CD14-positive monocyte (primary cell): ENCODE measurements at regions not wholly inside any gene's neighbourhood (a gene's known extent, or its start where the extent isn't known, plus 50 kb on each side); places are given as distances from the start of the nearest gene placed in this dataset.

ENCODE experiments used
- DNase-seq, 3 donors: peaks; one replicate each; pipeline ENCODE4 v3.0.0-alpha.2; 2011 to 2022
- H2AFZ ChIP-seq: 2 replicates; pipeline ENCODE4 v1.6.0; 2012; ENCODE audit warnings: mild to moderate bottlenecking, low read depth, low read length, inconsistent platforms; ENCODE audit not compliant: insufficient read depth, poor library complexity, severe bottlenecking
- H3K27ac ChIP-seq, 2 donors: 1 replicate in 1 of 2; 2 replicates in 1 of 2; pipeline ENCODE4 v1.5.1; 2012 to 2013; ENCODE audit warnings: low read length in 2 of 2, control low read depth in 1 of 2, inconsistent platforms in 1 of 2, low read depth in 1 of 2, mild to moderate bottlenecking in 1 of 2
- H3K27me3 ChIP-seq, 2 donors: one replicate each; pipeline versions ENCODE4 v1.6.0 to v1.6.1; 2011 to 2013; ENCODE audit warnings: low read length in 2 of 2; ENCODE audit not compliant: control insufficient read depth in 2 of 2, insufficient read depth in 2 of 2
- H3K36me3 ChIP-seq, 2 donors: replicated peaks in 1 of 2; 1 replicate in 1 of 2; 2 replicates in 1 of 2; pipeline versions ENCODE4 v1.5.1 to v1.6.1; 2012 to 2013; ENCODE audit warnings: low read length in 2 of 2, control low read depth in 1 of 2, inconsistent platforms in 1 of 2, mild to moderate bottlenecking in 1 of 2; ENCODE audit not compliant: insufficient read depth in 2 of 2, control insufficient read depth in 1 of 2
- H3K4me1 ChIP-seq, 2 donors: 1 replicate in 1 of 2; 2 replicates in 1 of 2; pipeline versions ENCODE4 v1.5.1 to v1.6.1; 2012 to 2013; ENCODE audit warnings: low read length in 2 of 2, control low read depth in 1 of 2, inconsistent platforms in 1 of 2, mild to moderate bottlenecking in 1 of 2, moderate library complexity in 1 of 2; ENCODE audit not compliant: insufficient read depth in 2 of 2, control insufficient read depth in 1 of 2
- H3K4me2 ChIP-seq: replicated peaks from 2 replicates; pipeline ENCODE3; 2012; ENCODE audit warnings: low read length, moderate library complexity, mild to moderate bottlenecking; ENCODE audit not compliant: poor library complexity, severe bottlenecking; ENCODE audit errors: extremely low read depth
- H3K4me3 ChIP-seq, 3 experiments: fragments of 200-600 bp in 1 of 3; sonication (generic) in 1 of 3; replicated peaks in 1 of 3; 1 replicate in 2 of 3; 2 replicates in 1 of 3; pipeline ENCODE4 v1.5.1; 2011 to 2013; ENCODE audit warnings: low read length in 3 of 3, mild to moderate bottlenecking in 3 of 3, control low read depth in 2 of 3, low read depth in 2 of 3, inconsistent platforms in 1 of 3, moderate library complexity in 1 of 3
- H3K79me2 ChIP-seq: 2 replicates; pipeline ENCODE4 v1.6.0; 2012; ENCODE audit warnings: mild to moderate bottlenecking, control low read depth, inconsistent platforms, low read length, moderate library complexity; ENCODE audit not compliant: insufficient read depth
- H3K9ac ChIP-seq: 2 replicates; pipeline ENCODE4 v1.6.0; 2017; ENCODE audit warnings: low read length, mild to moderate bottlenecking; ENCODE audit not compliant: insufficient read depth, poor library complexity, severe bottlenecking
- H3K9me3 ChIP-seq, 2 donors: replicated peaks in 1 of 2; 1 replicate in 1 of 2; 2 replicates in 1 of 2; pipeline versions ENCODE4 v1.5.1 to v1.6.1; 2012 to 2013; ENCODE audit warnings: low read length in 2 of 2, control low read depth in 1 of 2; ENCODE audit not compliant: control insufficient read depth in 1 of 2, insufficient read depth in 1 of 2
- H4K20me1 ChIP-seq: 2 replicates; pipeline ENCODE4 v1.6.0; 2012; ENCODE audit warnings: mild to moderate bottlenecking, low read length, control low read depth, moderate library complexity; ENCODE audit not compliant: insufficient read depth
- H3K27ac Mint-ChIP-seq, 7 donors: one replicate each; pipeline ENCODE4 v1.8.0; 2020; ENCODE audit warnings: mild to moderate bottlenecking in 7 of 7, mixed read lengths in 7 of 7, moderate library complexity in 6 of 7, inconsistent platforms in 2 of 7
- H3K27me3 Mint-ChIP-seq, 3 donors: one replicate each; pipeline ENCODE4 v1.8.0; 2021 to 2022; ENCODE audit warnings: low read depth in 3 of 3, mild to moderate bottlenecking in 3 of 3, mixed read lengths in 3 of 3, moderate library complexity in 3 of 3, inconsistent platforms in 1 of 3
- H3K36me3 Mint-ChIP-seq, 2 donors: one replicate each; pipeline ENCODE4 v1.8.0; 2020; ENCODE audit warnings: mixed read lengths in 2 of 2, inconsistent platforms in 1 of 2, mild to moderate bottlenecking in 1 of 2
- H3K4me1 Mint-ChIP-seq: one replicate; pipeline ENCODE4 v1.8.0; 2020; ENCODE audit warnings: mild to moderate bottlenecking, mixed read lengths
- H3K4me3 Mint-ChIP-seq, 2 donors: one replicate each; pipeline ENCODE4 v1.8.0; 2020; ENCODE audit warnings: mild to moderate bottlenecking in 2 of 2, mixed read lengths in 2 of 2, moderate library complexity in 1 of 2
- H3K9me3 Mint-ChIP-seq, 7 donors: one replicate each; pipeline ENCODE4 v1.8.0; 2020 to 2022; ENCODE audit warnings: mixed read lengths in 7 of 7, mild to moderate bottlenecking in 6 of 7, moderate library complexity in 6 of 7, inconsistent platforms in 2 of 7
- CTCF ChIP-seq: fragments of 200-600 bp; IDR thresholded peaks from one replicate; pipeline ENCODE4 v1.8.0; 2022; ENCODE audit warnings: antibody characterized with exemption, mild to moderate bottlenecking
- WGBS: methylation state at CpG from one replicate; pipeline ENCODE4 v1.1.5; 2013; ENCODE audit warnings: missing lambda C conversion rate; ENCODE audit not compliant: insufficient coverage; 5-methylcytosine and 5-hydroxymethylcytosine counted together
- intact Hi-C, 2 donors: fragments of 100-400 bp; cut with micrococcal nuclease; formaldehyde crosslinking; loops; one replicate each; pipeline versions ENCODE4 v1.15.0 to v1.15.1; 2023

DNA sequence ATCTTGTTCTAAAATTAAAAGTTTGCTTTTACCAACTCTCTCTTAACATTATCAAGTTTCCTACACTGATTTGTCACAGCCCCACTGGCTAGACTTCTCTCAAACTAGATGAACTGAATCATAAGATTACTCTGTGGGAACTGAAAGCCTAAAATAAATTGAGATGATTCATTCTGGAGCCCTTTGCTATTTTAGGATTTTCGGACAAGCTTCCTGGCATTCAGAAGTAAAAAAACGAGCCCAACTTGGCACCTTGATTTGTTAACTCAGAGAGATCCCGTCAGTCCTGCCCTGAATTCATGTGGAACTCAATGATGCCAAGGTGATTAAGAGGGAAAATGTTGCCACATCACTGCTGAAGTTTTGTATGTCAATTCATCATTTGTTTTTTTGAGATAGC, 122.0 kb upstream of the NRSN1 start:
- Histone ChIP-seq H3K27ac (no peak overlapping the region), H4K20me1 (no peaks in the 10 kb centered on the region), H3K4me3 (no peak overlapping the region), H2AFZ (no peak overlapping the region), H3K4me2 (no peak overlapping the region), H3K9me3 (no peaks in the 10 kb centered on the region), H3K4me1 (no peaks in the 10 kb centered on the region), H3K36me3 (no peaks in the 10 kb centered on the region), H3K9ac (no peak overlapping the region), H3K79me2 (no peaks in the 10 kb centered on the region), H3K27me3 (no peaks in the 10 kb centered on the region)
- DNase-seq: no peak
- Mint-ChIP-seq H3K9me3 (peaks cover 0 to 5% (median 0%) of the 10 kb centered on the region in 7 donors), H3K4me1 (no peaks in the 10 kb centered on the region), H3K27ac (no peak overlapping the region), H3K36me3 (no peaks in the 10 kb centered on the region), H3K27me3 (peaks cover 0 to 1% (median under 1%) of the 10 kb centered on the region in 3 donors), H3K4me3 (no peak overlapping the region)
- intact Hi-C loops: no loop called here
- 100% methylated on average over 2 of the region's 3 CpGs for WGBS
- no peak for TF ChIP-seq CTCF

GRCh38 chr6:24004659-24005058, 121.4 kb upstream of the NRSN1 start:
- H3K27ac ChIP-seq: no peak overlapping the region
- H3K4me2 ChIP-seq: no peak overlapping the region
- peaks cover 0 to 1% (median 0%) of the 10 kb centered on the region in 3 donors for H3K27me3 Mint-ChIP-seq
- H3K36me3 ChIP-seq: no peaks in the 10 kb centered on the region
- no peaks in the 10 kb centered on the region for H3K4me1 Mint-ChIP-seq
- no CpG with 5 or more reads among the region's 1 CpG for WGBS
- no peaks in the 10 kb centered on the region for H3K4me1 ChIP-seq
- H3K4me3 Mint-ChIP-seq: no peak overlapping the region
- H3K27me3 ChIP-seq: no peaks in the 10 kb centered on the region
- TF ChIP-seq CTCF: no peak
- no peaks in the 10 kb centered on the region for H4K20me1 ChIP-seq
- H3K27ac Mint-ChIP-seq: no peak overlapping the region
- H3K9ac ChIP-seq: no peak overlapping the region
- intact Hi-C loops: no loop called here
- no peaks in the 10 kb centered on the region for H3K79me2 ChIP-seq
- H3K9me3 Mint-ChIP-seq: peaks cover 0 to 5% (median 0%) of the 10 kb centered on the region in 7 donors
- no peaks in the 10 kb centered on the region for H3K36me3 Mint-ChIP-seq
- H3K4me3 ChIP-seq: no peak overlapping the region
- no peak for DNase-seq
- no peak overlapping the region for H2AFZ ChIP-seq
- H3K9me3 ChIP-seq: no peaks in the 10 kb centered on the region
